ENCODE measurements at regions not wholly inside any gene's neighbourhood (a gene's known extent, or its start where the extent isn't known, plus 50 kb on each side); places are given as distances from the start of the nearest gene placed in this dataset.

- intact Hi-C loops (cut with DNase I): no loop called here
- Histone ChIP-seq H3K27me3 (no peaks in the 10 kb centered on the region), H3K9me3 (no peaks in the 10 kb centered on the region), H3K36me3 (no peaks in the 10 kb centered on the region), H3K4me3 (no peak overlapping the region), H3K27ac (no peak overlapping the region), H3K9ac (ENCODE audit: low read depth in 2 of 2, low read length in 2 of 2) (no peak overlapping the region), H3K4me1 (no peaks in the 10 kb centered on the region)
- no peak for DNase-seq
- no peak for TF ChIP-seq CTCF (IDR thresholded peaks at IDR 0.05)
Observed at GRCh38 chr9:80648336-80648735, 1041.0 kb downstream of the TLE1 start.

- Histone ChIP-seq H3K9ac (ENCODE audit: low read depth in 2 of 2, low read length in 2 of 2) (no peak overlapping the region), H3K27ac (no peak overlapping the region), H3K36me3 (no peaks in the 10 kb centered on the region), H3K9me3 (no peaks in the 10 kb centered on the region), H3K27me3 (no peaks in the 10 kb centered on the region), H3K4me1 (no peaks in the 10 kb centered on the region), H3K4me3 (no peak overlapping the region)
- TF ChIP-seq CTCF (IDR thresholded peaks at IDR 0.05): no peak
- no peak for DNase-seq
- intact Hi-C loops (cut with DNase I): no loop called here
Observed at GRCh38 chr9:80646211-80646610, 1043.1 kb downstream of the TLE1 start.

GRCh38 chr9:80644044-80644443 lies 1045.3 kb downstream of the TLE1 start:
- intact Hi-C loops (cut with DNase I): no loop called here
- TF ChIP-seq CTCF (IDR thresholded peaks at IDR 0.05): no peak
- no peak for DNase-seq
- no peak overlapping the region for H3K9ac ChIP-seq (ENCODE audit: low read depth in 2 of 2, low read length in 2 of 2)
- H3K9me3 ChIP-seq: no peaks in the 10 kb centered on the region
- no peak overlapping the region for H3K4me3 ChIP-seq
- H3K27me3 ChIP-seq: no peaks in the 10 kb centered on the region
- H3K36me3 ChIP-seq: no peaks in the 10 kb centered on the region
- H3K4me1 ChIP-seq: no peaks in the 10 kb centered on the region
- no peak overlapping the region for H3K27ac ChIP-seq

- intact Hi-C loops (cut with DNase I): no loop called here
- DNase-seq: no peak
- Histone ChIP-seq H3K4me3 (no peak overlapping the region), H3K9ac (ENCODE audit: low read depth in 2 of 2, low read length in 2 of 2) (no peak overlapping the region), H3K27ac (no peak overlapping the region), H3K4me1 (no peaks in the 10 kb centered on the region), H3K9me3 (no peaks in the 10 kb centered on the region), H3K36me3 (no peaks in the 10 kb centered on the region), H3K27me3 (no peaks in the 10 kb centered on the region)
- no peak for TF ChIP-seq CTCF (IDR thresholded peaks at IDR 0.05)
Observed at GRCh38 chr9:80635065-80635464, 1054.3 kb downstream of the TLE1 start.

GRCh38 chr9:80632041-80632440 lies 1057.3 kb downstream of the TLE1 start:
- Histone ChIP-seq H3K9ac (ENCODE audit: low read depth in 2 of 2, low read length in 2 of 2) (no peak overlapping the region), H3K27ac (no peak overlapping the region), H3K9me3 (no peaks in the 10 kb centered on the region), H3K27me3 (no peaks in the 10 kb centered on the region), H3K36me3 (no peaks in the 10 kb centered on the region), H3K4me3 (no peak overlapping the region), H3K4me1 (no peaks in the 10 kb centered on the region)
- DNase-seq: no peak
- intact Hi-C loops (cut with DNase I): no loop called here
- no peak for TF ChIP-seq CTCF (IDR thresholded peaks at IDR 0.05)

GRCh38 chr9:80622508-80622907 lies 1050.7 kb downstream of the TLE4 start:
- Histone ChIP-seq H3K27me3 (no peaks in the 10 kb centered on the region), H3K4me3 (no peak overlapping the region), H3K9me3 (no peaks in the 10 kb centered on the region), H3K4me1 (no peaks in the 10 kb centered on the region), H3K9ac (ENCODE audit: low read depth in 2 of 2, low read length in 2 of 2) (no peak overlapping the region), H3K27ac (no peak overlapping the region), H3K36me3 (no peaks in the 10 kb centered on the region)
- intact Hi-C loops (cut with DNase I): no loop called here
- DNase-seq: no peak
- no peak for TF ChIP-seq CTCF (IDR thresholded peaks at IDR 0.05)
